A673 (cell line): ENCODE measurements at regions not wholly inside any gene's neighbourhood (a gene's known extent, or its start where the extent isn't known, plus 50 kb on each side); places are given as distances from the start of the nearest gene placed in this dataset.

Source experiments
- EZH2 ChIP-seq: fragments of 200-600 bp; sonication (generic); IDR thresholded peaks from 2 replicates; pipeline ENCODE4 v1.6.1; 2017; ENCODE audit warnings: borderline replicate concordance, low read depth, mild to moderate bottlenecking, mixed read lengths, antibody characterized with exemption, low read length; ENCODE audit not compliant: poor library complexity, severe bottlenecking
- TF ChIP-seq, protein P1 (sequence below): fragments of 300-800, 200-600 bp; sonication (generic); conservative IDR thresholded peaks from 2 replicates; pipeline ENCODE4 v1.5.1; 2017; ENCODE audit warnings: low read depth, mild to moderate bottlenecking, antibody characterized with exemption, low read length, moderate library complexity, mixed read lengths

- TF ChIP-seq, protein P1, sequence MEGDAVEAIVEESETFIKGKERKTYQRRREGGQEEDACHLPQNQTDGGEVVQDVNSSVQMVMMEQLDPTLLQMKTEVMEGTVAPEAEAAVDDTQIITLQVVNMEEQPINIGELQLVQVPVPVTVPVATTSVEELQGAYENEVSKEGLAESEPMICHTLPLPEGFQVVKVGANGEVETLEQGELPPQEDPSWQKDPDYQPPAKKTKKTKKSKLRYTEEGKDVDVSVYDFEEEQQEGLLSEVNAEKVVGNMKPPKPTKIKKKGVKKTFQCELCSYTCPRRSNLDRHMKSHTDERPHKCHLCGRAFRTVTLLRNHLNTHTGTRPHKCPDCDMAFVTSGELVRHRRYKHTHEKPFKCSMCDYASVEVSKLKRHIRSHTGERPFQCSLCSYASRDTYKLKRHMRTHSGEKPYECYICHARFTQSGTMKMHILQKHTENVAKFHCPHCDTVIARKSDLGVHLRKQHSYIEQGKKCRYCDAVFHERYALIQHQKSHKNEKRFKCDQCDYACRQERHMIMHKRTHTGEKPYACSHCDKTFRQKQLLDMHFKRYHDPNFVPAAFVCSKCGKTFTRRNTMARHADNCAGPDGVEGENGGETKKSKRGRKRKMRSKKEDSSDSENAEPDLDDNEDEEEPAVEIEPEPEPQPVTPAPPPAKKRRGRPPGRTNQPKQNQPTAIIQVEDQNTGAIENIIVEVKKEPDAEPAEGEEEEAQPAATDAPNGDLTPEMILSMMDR, result no peak
- TF ChIP-seq EZH2, result no peak
These were observed 152.0 kb upstream of the TMEM72 start for GRCh38 chr10:44759122-44759521.
